H9 (cell line): ENCODE measurements at regions not wholly inside any gene's neighbourhood (a gene's known extent, or its start where the extent isn't known, plus 50 kb on each side); places are given as distances from the start of the nearest gene placed in this dataset.

Experiments used
- DNase-seq: peaks from one replicate; pipeline ENCODE4 v3.0.0-alpha.2; 2017
- H2AFZ ChIP-seq: one replicate; pipeline ENCODE4 v1.6.1; 2013; ENCODE audit warnings: mild to moderate bottlenecking, low read length, control low read depth, moderate library complexity
- H2AK5ac ChIP-seq: 2 replicates; pipeline ENCODE4 v1.6.1; 2013; ENCODE audit warnings: low read length, control low read depth, mixed read lengths; ENCODE audit not compliant: insufficient read length
- H2BK120ac ChIP-seq: one replicate; pipeline ENCODE4 v1.6.1; 2013; ENCODE audit warnings: low read depth, mild to moderate bottlenecking, low read length, control low read depth, inconsistent platforms; ENCODE audit not compliant: poor library complexity, severe bottlenecking
- H2BK12ac ChIP-seq: 2 replicates; pipeline ENCODE4 v1.6.1; 2013; ENCODE audit warnings: low read length, control low read depth, mixed read lengths, low read depth; ENCODE audit not compliant: insufficient read length
- H2BK15ac ChIP-seq: 2 replicates; pipeline ENCODE4 v1.6.1; 2013; ENCODE audit warnings: low read depth, low read length, control low read depth
- H2BK20ac ChIP-seq: one replicate; pipeline ENCODE4 v1.6.1; 2013; ENCODE audit warnings: low read depth, mild to moderate bottlenecking, low read length, control low read depth, inconsistent platforms; ENCODE audit not compliant: poor library complexity, severe bottlenecking
- H2BK5ac ChIP-seq: 2 replicates; pipeline ENCODE4 v1.6.1; 2013; ENCODE audit warnings: low read length, control low read depth, mixed read lengths; ENCODE audit not compliant: insufficient read length
- H3K14ac ChIP-seq: 2 replicates; pipeline ENCODE4 v1.6.1; 2013; ENCODE audit warnings: low read length, control low read depth; ENCODE audit not compliant: insufficient read depth
- H3K18ac ChIP-seq: 2 replicates; pipeline ENCODE4 v1.6.1; 2013; ENCODE audit warnings: low read depth, mild to moderate bottlenecking, mixed read lengths, low read length, control low read depth; ENCODE audit not compliant: insufficient read length
- H3K23ac ChIP-seq: 2 replicates; pipeline ENCODE4 v1.6.1; 2013; ENCODE audit warnings: low read length, control low read depth, mixed read lengths, low read depth; ENCODE audit not compliant: insufficient read length
- H3K23me2 ChIP-seq: 2 replicates; pipeline ENCODE4 v1.6.1; 2013; ENCODE audit warnings: low read depth, mild to moderate bottlenecking, mixed read lengths, low read length, control low read depth; ENCODE audit not compliant: insufficient read length, poor library complexity, severe bottlenecking
- H3K27ac ChIP-seq: 2 replicates; pipeline ENCODE4 v1.5.1; 2013; ENCODE audit warnings: low read length, control low read depth, mixed read lengths, low read depth; ENCODE audit not compliant: insufficient read length
- H3K27me3 ChIP-seq: 2 replicates; pipeline ENCODE4 v1.6.1; 2013; ENCODE audit warnings: low read length, control low read depth, inconsistent platforms; ENCODE audit not compliant: insufficient read depth
- H3K4ac ChIP-seq: 2 replicates; pipeline ENCODE4 v1.6.1; 2013; ENCODE audit warnings: low read depth, mild to moderate bottlenecking, control low read depth, inconsistent platforms, low read length, moderate library complexity
- H3K4me1 ChIP-seq: 2 replicates; pipeline ENCODE4 v1.6.1; 2013; ENCODE audit warnings: low read length, control low read depth, inconsistent platforms; ENCODE audit not compliant: insufficient read depth
- H3K4me2 ChIP-seq: 2 replicates; pipeline ENCODE4 v1.6.1; 2013; ENCODE audit warnings: low read length, control low read depth, mixed read lengths; ENCODE audit not compliant: insufficient read length, insufficient read depth
- H3K56ac ChIP-seq: 2 replicates; pipeline ENCODE4 v1.6.1; 2013; ENCODE audit warnings: low read depth, mild to moderate bottlenecking, mixed read lengths, low read length, control low read depth; ENCODE audit not compliant: insufficient read length
- H3K79me1 ChIP-seq: 2 replicates; pipeline ENCODE4 v1.6.1; 2013; ENCODE audit warnings: low read depth, mild to moderate bottlenecking, moderate library complexity, low read length, control low read depth, inconsistent platforms; ENCODE audit not compliant: insufficient read depth, poor library complexity, severe bottlenecking
- H3K79me2 ChIP-seq: 2 replicates; pipeline ENCODE4 v1.6.1; 2013; ENCODE audit warnings: low read length, control low read depth, inconsistent platforms; ENCODE audit not compliant: insufficient read depth
- H3K9ac ChIP-seq: 2 replicates; pipeline ENCODE4 v1.6.1; 2013; ENCODE audit warnings: low read length, control low read depth, mixed read lengths; ENCODE audit not compliant: insufficient read length; ENCODE audit errors: extremely low read depth
- H3K9me3 ChIP-seq: one replicate; pipeline ENCODE4 v1.6.1; 2013; ENCODE audit warnings: low read depth, low read length, inconsistent platforms; ENCODE audit not compliant: control insufficient read depth
- H3T11ph ChIP-seq: one replicate; pipeline ENCODE4 v1.6.1; 2013; ENCODE audit warnings: mild to moderate bottlenecking, low read length, control low read depth, inconsistent platforms
- H4K20me1 ChIP-seq: one replicate; pipeline ENCODE4 v1.6.1; 2013; ENCODE audit not compliant: control insufficient read depth, insufficient read length, insufficient read depth
- H4K5ac ChIP-seq: 2 replicates; pipeline ENCODE4 v1.6.1; 2013; ENCODE audit warnings: low read depth, mild to moderate bottlenecking, mixed read lengths, low read length, control low read depth; ENCODE audit not compliant: insufficient read length
- H4K8ac ChIP-seq: replicated peaks from 2 replicates; pipeline ENCODE4 v1.6.1; 2013; ENCODE audit warnings: low read length, control low read depth, mixed read lengths, low read depth; ENCODE audit not compliant: insufficient read length
- H4K91ac ChIP-seq: 2 replicates; pipeline ENCODE4 v1.6.1; 2013; ENCODE audit warnings: low read depth, mild to moderate bottlenecking, moderate library complexity, mixed read lengths, low read length, control low read depth; ENCODE audit not compliant: insufficient read length
- H3K27ac Mint-ChIP-seq, 3 experiments: 2 replicates in 2 of 3; 3 replicates in 1 of 3; pipeline ENCODE4 v1.8.0; 2020 to 2021; ENCODE audit warnings: mixed read lengths in 3 of 3, mild to moderate bottlenecking in 1 of 3, moderate library complexity in 1 of 3
- H3K27me3 Mint-ChIP-seq: 2 replicates; pipeline ENCODE4 v1.8.0; 2021; ENCODE audit warnings: low read depth, mild to moderate bottlenecking, moderate library complexity, mixed read lengths
- H3K36me3 Mint-ChIP-seq, 3 experiments: 2 replicates in 2 of 3; 3 replicates in 1 of 3; pipeline ENCODE4 v1.8.0; 2020 to 2021; ENCODE audit warnings: low read depth in 3 of 3, mixed read lengths in 3 of 3; ENCODE audit not compliant: insufficient read depth in 1 of 3
- H3K4me1 Mint-ChIP-seq, 2 experiments: 2 replicates each; pipeline ENCODE4 v1.8.0; 2020; ENCODE audit warnings: mixed read lengths in 2 of 2
- H3K4me3 Mint-ChIP-seq, 2 experiments: 2 replicates in 1 of 2; 3 replicates in 1 of 2; pipeline ENCODE4 v1.8.0; 2020 to 2021; ENCODE audit warnings: mild to moderate bottlenecking in 2 of 2, mixed read lengths in 2 of 2, moderate library complexity in 1 of 2
- H3K9me3 Mint-ChIP-seq, 2 experiments: 2 replicates in 1 of 2; 3 replicates in 1 of 2; pipeline ENCODE4 v1.8.0; 2020; ENCODE audit warnings: mild to moderate bottlenecking in 2 of 2, mixed read lengths in 2 of 2, moderate library complexity in 1 of 2
- CTCF ChIP-seq: fragments of 200-600 bp; sonication (generic); conservative IDR thresholded peaks from 3 replicates; pipeline ENCODE4 v1.8.0; 2021; ENCODE audit warnings: antibody characterized with exemption, mild to moderate bottlenecking
- WGBS: extraction: QIAGEN DNeasy Blood & Tissue Kit; methylation state at CpG from one replicate; pipeline ENCODE4 v1.1.7; 2013; ENCODE audit warnings: missing lambda C conversion rate, low lambda C conversion rate, mixed read lengths; ENCODE audit not compliant: insufficient read length; ENCODE audit errors: extremely low coverage; 5-methylcytosine and 5-hydroxymethylcytosine counted together

- Histone ChIP-seq H3K4ac (no peak overlapping the region), H3K27ac (no peak overlapping the region), H3T11ph (no peak overlapping the region), H3K4me1 (no peaks in the 10 kb centered on the region), H3K18ac (no peak overlapping the region), H4K91ac (no peak overlapping the region), H3K9ac (no peak overlapping the region), H4K20me1 (no peaks in the 10 kb centered on the region), H3K79me1 (no peaks in the 10 kb centered on the region), H3K23ac (no peak overlapping the region), H3K27me3 (no peaks in the 10 kb centered on the region), H3K56ac (no peak overlapping the region), H2AK5ac (no peak overlapping the region), H3K9me3 (no peaks in the 10 kb centered on the region), H2BK12ac (no peak overlapping the region), H2BK20ac (no peak overlapping the region), H2AFZ (no peak overlapping the region), H2BK120ac (no peak overlapping the region), H3K23me2 (no peaks in the 10 kb centered on the region), H3K4me2 (no peak overlapping the region), H3K79me2 (no peaks in the 10 kb centered on the region), H4K5ac (no peak overlapping the region), H4K8ac (no peak overlapping the region), H2BK5ac (no peak overlapping the region), H3K14ac (no peak overlapping the region), H2BK15ac (no peak overlapping the region)
- no peak for TF ChIP-seq CTCF
- no peak for DNase-seq
- H3K4me1 Mint-ChIP-seq: no peaks in the 10 kb centered on the region
- H3K27ac Mint-ChIP-seq: no peak overlapping the region
- peaks cover 44 to 69% of the 10 kb centered on the region in 2 experiments for H3K9me3 Mint-ChIP-seq
- WGBS: no CpG with 5 or more reads among the region's 1 CpG
- peaks cover 0 to 4% (median 1%) of the 10 kb centered on the region in 3 experiments; a peak in 2 of 7 replicates for H3K36me3 Mint-ChIP-seq
- H3K4me3 Mint-ChIP-seq: no peak overlapping the region
- H3K27me3 Mint-ChIP-seq: no peaks in the 10 kb centered on the region
Observed at GRCh38 chrX:126886997-126887396, 67.5 kb downstream of the PRR32 start.
